ENCODE measurements at regions not wholly inside any gene's neighbourhood (a gene's known extent, or its start where the extent isn't known, plus 50 kb on each side); places are given as distances from the start of the nearest gene placed in this dataset.

GRCh38 chr4:38516190-38516589 is 147.8 kb upstream of the KLF3 start (continued):
- no peak for TF ChIP-seq ETV5 (CRISPR knock-in tag; IDR thresholded peaks at IDR 0.05; ENCODE audit: low read depth)

GRCh38 chr4:38519666-38520065 is 144.3 kb upstream of the KLF3 start:
- ChIA-PET POLR2A (interaction anchor here (0.6 kb wide), 1 partner anchor 276 kb away, joined by 3 read pairs; no protein-coding TSS in a partner anchor), CTCF (ENCODE audit: low intra/inter-chr PET ratio) (interaction anchor here (1.9 kb wide), 1 partner anchor 155 kb away, joined by 10 read pairs; no protein-coding TSS in a partner anchor)
- H3K4me2 ChIP-seq (ENCODE audit: insufficient read depth, low read length) = no peak overlapping the region
- 54% methylated on average over 1 of the region's 1 CpG for WGBS (ENCODE audit: insufficient coverage, low coverage, missing lambda C conversion rate)
- no peak overlapping the region for H3K9ac ChIP-seq (ENCODE audit: insufficient read depth in 1 of 2, low read depth in 2 of 2, low read length in 2 of 2)
- H3K4me3 ChIP-seq = no peak overlapping the region
- H2AFZ ChIP-seq (ENCODE audit: low read depth, low read length) = no peak overlapping the region
- FAIRE-seq = no peak
- H3K27me3 ChIP-seq (ENCODE audit: control insufficient read depth in 2 of 2, insufficient read depth in 2 of 2, low read length in 2 of 2) = no peaks in the 10 kb centered on the region
- H3K9me3 ChIP-seq (replicated peaks; ENCODE audit: control insufficient read depth, insufficient read depth, low read depth, low read length) = no peaks in the 10 kb centered on the region
- no peak for DNase-seq (ENCODE audit: extremely low read depth in 1 of 4, low spot score in 3 of 4)
- no peak overlapping the region for H3K27ac ChIP-seq (ENCODE audit: extremely low read depth, low read depth, low read length)
- no peaks in the 10 kb centered on the region for H3K9me1 ChIP-seq (ENCODE audit: control insufficient read depth, insufficient read depth, low read length)
- no peaks in the 10 kb centered on the region for H4K20me1 ChIP-seq (replicated peaks; ENCODE audit: control insufficient read depth, insufficient read depth, low read length)
- intact Hi-C loops (cut with micrococcal nuclease) (loop anchor here (5.0 to 10.0 kb wide), 4 partner anchors 88 to 455 kb away; no protein-coding TSS in a partner anchor), in situ Hi-C loops (cut with MboI) (no loop called here)
- ATAC-seq = no peak
- H3K4me1 ChIP-seq (replicated peaks in 1 of 2; ENCODE audit: control insufficient read depth in 2 of 2, insufficient read depth in 2 of 2, low read length in 2 of 2) = peaks cover 4 to 20% of the 10 kb centered on the region in 2 experiments; a peak in 4 of 5 replicates
- no TSS peak for BruUV-seq (replicated peaks)
- TF ChIP-seq XRCC3 (IDR thresholded peaks at IDR 0.05) (no peak), MYNN (IDR thresholded peaks at IDR 0.05) (no peak), MYNN (CRISPR knock-in tag; IDR thresholded peaks at IDR 0.05) (no peak), TGIF2 (CRISPR knock-in tag; IDR thresholded peaks at IDR 0.05) (no peak), THRB (CRISPR knock-in tag; conservative IDR thresholded peaks at IDR 0.05) (no peak), THRA (IDR thresholded peaks at IDR 0.05) (no peak), RNF2 (IDR thresholded peaks at IDR 0.05) (no peak), YBX1 (IDR thresholded peaks at IDR 0.05) (no peak), LARP7 (IDR thresholded peaks at IDR 0.05) (no peak), SAFB2 (IDR thresholded peaks at IDR 0.05; ENCODE audit: borderline replicate concordance, low read depth, low read length, severe bottlenecking) (no peak)
- no peaks in the 10 kb centered on the region for H3K79me2 ChIP-seq (ENCODE audit: control insufficient read depth, insufficient read depth, low read length)
- no peaks in the 10 kb centered on the region for H3K36me3 ChIP-seq (ENCODE audit: control insufficient read depth, insufficient read depth, low read length)

All from K562 (cell line).